CD14-positive monocyte (primary cell): ENCODE measurements at regions not wholly inside any gene's neighbourhood (a gene's known extent, or its start where the extent isn't known, plus 50 kb on each side); places are given as distances from the start of the nearest gene placed in this dataset.

Experiments used
- DNase-seq, 3 donors: peaks; one replicate each; pipeline ENCODE4 v3.0.0-alpha.2; 2011 to 2022
- H2AFZ ChIP-seq: 2 replicates; pipeline ENCODE4 v1.6.0; 2012; ENCODE audit warnings: mild to moderate bottlenecking, low read depth, low read length, inconsistent platforms; ENCODE audit not compliant: insufficient read depth, poor library complexity, severe bottlenecking
- H3K27ac ChIP-seq, 2 donors: 1 replicate in 1 of 2; 2 replicates in 1 of 2; pipeline ENCODE4 v1.5.1; 2012 to 2013; ENCODE audit warnings: low read length in 2 of 2, control low read depth in 1 of 2, inconsistent platforms in 1 of 2, low read depth in 1 of 2, mild to moderate bottlenecking in 1 of 2
- H3K27me3 ChIP-seq, 2 donors: one replicate each; pipeline versions ENCODE4 v1.6.0 to v1.6.1; 2011 to 2013; ENCODE audit warnings: low read length in 2 of 2; ENCODE audit not compliant: control insufficient read depth in 2 of 2, insufficient read depth in 2 of 2
- H3K36me3 ChIP-seq, 2 donors: replicated peaks in 1 of 2; 1 replicate in 1 of 2; 2 replicates in 1 of 2; pipeline versions ENCODE4 v1.5.1 to v1.6.1; 2012 to 2013; ENCODE audit warnings: low read length in 2 of 2, control low read depth in 1 of 2, inconsistent platforms in 1 of 2, mild to moderate bottlenecking in 1 of 2; ENCODE audit not compliant: insufficient read depth in 2 of 2, control insufficient read depth in 1 of 2
- H3K4me1 ChIP-seq, 2 donors: 1 replicate in 1 of 2; 2 replicates in 1 of 2; pipeline versions ENCODE4 v1.5.1 to v1.6.1; 2012 to 2013; ENCODE audit warnings: low read length in 2 of 2, control low read depth in 1 of 2, inconsistent platforms in 1 of 2, mild to moderate bottlenecking in 1 of 2, moderate library complexity in 1 of 2; ENCODE audit not compliant: insufficient read depth in 2 of 2, control insufficient read depth in 1 of 2
- H3K4me2 ChIP-seq: replicated peaks from 2 replicates; pipeline ENCODE3; 2012; ENCODE audit warnings: low read length, moderate library complexity, mild to moderate bottlenecking; ENCODE audit not compliant: poor library complexity, severe bottlenecking; ENCODE audit errors: extremely low read depth
- H3K4me3 ChIP-seq, 3 experiments: fragments of 200-600 bp in 1 of 3; sonication (generic) in 1 of 3; replicated peaks in 1 of 3; 1 replicate in 2 of 3; 2 replicates in 1 of 3; pipeline ENCODE4 v1.5.1; 2011 to 2013; ENCODE audit warnings: low read length in 3 of 3, mild to moderate bottlenecking in 3 of 3, control low read depth in 2 of 3, low read depth in 2 of 3, inconsistent platforms in 1 of 3, moderate library complexity in 1 of 3
- H3K79me2 ChIP-seq: 2 replicates; pipeline ENCODE4 v1.6.0; 2012; ENCODE audit warnings: mild to moderate bottlenecking, control low read depth, inconsistent platforms, low read length, moderate library complexity; ENCODE audit not compliant: insufficient read depth
- H3K9ac ChIP-seq: 2 replicates; pipeline ENCODE4 v1.6.0; 2017; ENCODE audit warnings: low read length, mild to moderate bottlenecking; ENCODE audit not compliant: insufficient read depth, poor library complexity, severe bottlenecking
- H3K9me3 ChIP-seq, 2 donors: replicated peaks in 1 of 2; 1 replicate in 1 of 2; 2 replicates in 1 of 2; pipeline versions ENCODE4 v1.5.1 to v1.6.1; 2012 to 2013; ENCODE audit warnings: low read length in 2 of 2, control low read depth in 1 of 2; ENCODE audit not compliant: control insufficient read depth in 1 of 2, insufficient read depth in 1 of 2
- H4K20me1 ChIP-seq: 2 replicates; pipeline ENCODE4 v1.6.0; 2012; ENCODE audit warnings: mild to moderate bottlenecking, low read length, control low read depth, moderate library complexity; ENCODE audit not compliant: insufficient read depth
- H3K27ac Mint-ChIP-seq, 7 donors: one replicate each; pipeline ENCODE4 v1.8.0; 2020; ENCODE audit warnings: mild to moderate bottlenecking in 7 of 7, mixed read lengths in 7 of 7, moderate library complexity in 6 of 7, inconsistent platforms in 2 of 7
- H3K27me3 Mint-ChIP-seq, 3 donors: one replicate each; pipeline ENCODE4 v1.8.0; 2021 to 2022; ENCODE audit warnings: low read depth in 3 of 3, mild to moderate bottlenecking in 3 of 3, mixed read lengths in 3 of 3, moderate library complexity in 3 of 3, inconsistent platforms in 1 of 3
- H3K36me3 Mint-ChIP-seq, 2 donors: one replicate each; pipeline ENCODE4 v1.8.0; 2020; ENCODE audit warnings: mixed read lengths in 2 of 2, inconsistent platforms in 1 of 2, mild to moderate bottlenecking in 1 of 2
- H3K4me1 Mint-ChIP-seq: one replicate; pipeline ENCODE4 v1.8.0; 2020; ENCODE audit warnings: mild to moderate bottlenecking, mixed read lengths
- H3K4me3 Mint-ChIP-seq, 2 donors: one replicate each; pipeline ENCODE4 v1.8.0; 2020; ENCODE audit warnings: mild to moderate bottlenecking in 2 of 2, mixed read lengths in 2 of 2, moderate library complexity in 1 of 2
- H3K9me3 Mint-ChIP-seq, 7 donors: one replicate each; pipeline ENCODE4 v1.8.0; 2020 to 2022; ENCODE audit warnings: mixed read lengths in 7 of 7, mild to moderate bottlenecking in 6 of 7, moderate library complexity in 6 of 7, inconsistent platforms in 2 of 7
- WGBS: methylation state at CpG from one replicate; pipeline ENCODE4 v1.1.5; 2013; ENCODE audit warnings: missing lambda C conversion rate; ENCODE audit not compliant: insufficient coverage; 5-methylcytosine and 5-hydroxymethylcytosine counted together
- intact Hi-C, 2 donors: fragments of 100-400 bp; cut with micrococcal nuclease; formaldehyde crosslinking; loops; one replicate each; pipeline versions ENCODE4 v1.15.0 to v1.15.1; 2023
- TF ChIP-seq, protein P1 (sequence below): fragments of 200-600 bp; IDR thresholded peaks from one replicate; pipeline ENCODE4 v1.8.0; 2022; ENCODE audit warnings: antibody characterized with exemption, mild to moderate bottlenecking

DNA sequence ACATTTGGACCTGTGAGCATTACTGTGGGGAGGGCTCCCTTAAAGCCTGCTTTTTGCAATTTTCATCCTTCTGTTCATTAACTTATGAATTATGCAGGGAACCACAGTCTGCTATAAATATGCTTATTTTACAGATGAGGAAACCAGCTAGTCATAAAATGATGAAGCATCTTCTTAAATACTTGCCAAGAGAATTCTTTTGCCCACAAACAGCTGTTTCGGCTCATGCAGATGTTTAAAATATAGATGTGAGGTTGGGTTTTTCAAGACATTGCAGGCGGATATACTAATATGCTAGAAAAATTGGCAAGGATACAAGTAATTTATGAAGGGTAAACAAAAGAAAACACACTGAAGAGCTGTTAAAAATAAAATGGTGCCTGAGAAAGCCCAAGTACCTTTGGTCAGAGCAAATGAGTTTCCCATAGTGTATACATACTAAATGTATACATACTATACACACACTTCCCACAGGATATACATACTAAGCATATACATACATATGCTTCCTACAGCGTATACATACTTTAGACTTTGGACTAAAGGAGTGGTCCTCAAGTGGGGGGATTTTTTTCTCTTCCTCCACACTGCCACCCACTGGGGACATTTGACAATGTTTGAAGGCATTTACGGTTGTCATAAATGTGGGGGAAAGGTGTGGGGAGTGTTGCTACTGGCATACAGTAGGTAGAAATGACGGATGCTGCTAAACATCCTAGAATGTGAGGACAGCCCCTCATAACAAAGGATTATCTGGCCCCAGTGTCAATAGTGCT, 164.9 kb upstream of the CSNK1A1L start:
- Mint-ChIP-seq H3K36me3 (no peaks in the 10 kb centered on the region), H3K27me3 (peaks cover 0 to 2% (median 0%) of the 10 kb centered on the region in 3 donors), H3K27ac (no peak overlapping the region), H3K9me3 (peaks cover 4 to 27% (median 11%) of the 10 kb centered on the region in 7 donors), H3K4me1 (no peaks in the 10 kb centered on the region), H3K4me3 (no peak overlapping the region)
- Histone ChIP-seq H3K9ac (no peak overlapping the region), H3K4me3 (no peak overlapping the region), H3K4me2 (no peak overlapping the region), H2AFZ (no peak overlapping the region), H3K4me1 (no peaks in the 10 kb centered on the region), H4K20me1 (no peaks in the 10 kb centered on the region), H3K27ac (no peak overlapping the region), H3K79me2 (no peaks in the 10 kb centered on the region), H3K27me3 (no peaks in the 10 kb centered on the region), H3K36me3 (no peaks in the 10 kb centered on the region), H3K9me3 (peaks cover 17 to 21% of the 10 kb centered on the region in 2 donors)
- intact Hi-C loops = no loop called here
- WGBS = no CpG with 5 or more reads among the region's 5 CpGs
- TF ChIP-seq, protein P1, sequence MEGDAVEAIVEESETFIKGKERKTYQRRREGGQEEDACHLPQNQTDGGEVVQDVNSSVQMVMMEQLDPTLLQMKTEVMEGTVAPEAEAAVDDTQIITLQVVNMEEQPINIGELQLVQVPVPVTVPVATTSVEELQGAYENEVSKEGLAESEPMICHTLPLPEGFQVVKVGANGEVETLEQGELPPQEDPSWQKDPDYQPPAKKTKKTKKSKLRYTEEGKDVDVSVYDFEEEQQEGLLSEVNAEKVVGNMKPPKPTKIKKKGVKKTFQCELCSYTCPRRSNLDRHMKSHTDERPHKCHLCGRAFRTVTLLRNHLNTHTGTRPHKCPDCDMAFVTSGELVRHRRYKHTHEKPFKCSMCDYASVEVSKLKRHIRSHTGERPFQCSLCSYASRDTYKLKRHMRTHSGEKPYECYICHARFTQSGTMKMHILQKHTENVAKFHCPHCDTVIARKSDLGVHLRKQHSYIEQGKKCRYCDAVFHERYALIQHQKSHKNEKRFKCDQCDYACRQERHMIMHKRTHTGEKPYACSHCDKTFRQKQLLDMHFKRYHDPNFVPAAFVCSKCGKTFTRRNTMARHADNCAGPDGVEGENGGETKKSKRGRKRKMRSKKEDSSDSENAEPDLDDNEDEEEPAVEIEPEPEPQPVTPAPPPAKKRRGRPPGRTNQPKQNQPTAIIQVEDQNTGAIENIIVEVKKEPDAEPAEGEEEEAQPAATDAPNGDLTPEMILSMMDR = no peak
- DNase-seq = no peak

DNA sequence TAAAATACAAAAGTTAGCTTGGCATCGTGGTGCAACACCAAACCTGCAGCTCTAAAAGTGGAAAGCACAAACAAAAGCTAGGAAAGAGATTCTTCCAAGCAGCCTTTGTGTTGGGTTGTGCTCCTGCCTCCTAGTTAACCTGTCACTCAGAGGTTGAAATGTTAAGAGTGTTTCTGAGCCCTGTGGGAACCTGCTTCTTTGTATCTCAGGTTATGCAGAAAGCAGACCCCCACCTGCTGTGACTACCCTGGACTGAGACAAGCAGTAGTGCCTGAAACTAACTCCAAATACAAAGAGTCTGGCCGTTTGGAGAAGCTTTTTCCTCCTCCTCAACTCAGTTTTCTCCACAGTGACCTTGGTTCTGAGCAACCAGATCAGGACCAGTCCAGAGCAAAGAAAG, 158.4 kb upstream of the CSNK1A1L start:
- TF ChIP-seq, protein P1 = no peak
- H3K27ac Mint-ChIP-seq = no peak overlapping the region
- intact Hi-C loops = no loop called here
- no peaks in the 10 kb centered on the region for H3K27me3 ChIP-seq
- no peaks in the 10 kb centered on the region for H4K20me1 ChIP-seq
- no peak overlapping the region for H3K4me3 ChIP-seq
- no peaks in the 10 kb centered on the region for H3K4me1 ChIP-seq
- H3K79me2 ChIP-seq = no peaks in the 10 kb centered on the region
- no peaks in the 10 kb centered on the region for H3K4me1 Mint-ChIP-seq
- H3K36me3 Mint-ChIP-seq = no peaks in the 10 kb centered on the region
- no peak overlapping the region for H3K27ac ChIP-seq
- no CpG with 5 or more reads among the region's 2 CpGs for WGBS
- H3K36me3 ChIP-seq = no peaks in the 10 kb centered on the region
- H3K27me3 Mint-ChIP-seq = no peaks in the 10 kb centered on the region
- H2AFZ ChIP-seq = no peak overlapping the region
- no peak overlapping the region for H3K9ac ChIP-seq
- H3K9me3 ChIP-seq = peaks cover 28 to 42% of the 10 kb centered on the region in 2 donors
- H3K9me3 Mint-ChIP-seq = peaks cover 10 to 33% (median 21%) of the 10 kb centered on the region in 7 donors
- no peak overlapping the region for H3K4me3 Mint-ChIP-seq
- no peak overlapping the region for H3K4me2 ChIP-seq
- no peak for DNase-seq
